ENCODE measurements at regions not wholly inside any gene's neighbourhood (a gene's known extent, or its start where the extent isn't known, plus 50 kb on each side); places are given as distances from the start of the nearest gene placed in this dataset.
A peak's percentile ranks its signal among the peaks of the same experiment; 100 is the strongest.
"Not testable (repeated sequence)": the region's sequence is repeated elsewhere in the genome, so short reads cannot be mapped to it uniquely, and the experiment has no call there.

DNA sequence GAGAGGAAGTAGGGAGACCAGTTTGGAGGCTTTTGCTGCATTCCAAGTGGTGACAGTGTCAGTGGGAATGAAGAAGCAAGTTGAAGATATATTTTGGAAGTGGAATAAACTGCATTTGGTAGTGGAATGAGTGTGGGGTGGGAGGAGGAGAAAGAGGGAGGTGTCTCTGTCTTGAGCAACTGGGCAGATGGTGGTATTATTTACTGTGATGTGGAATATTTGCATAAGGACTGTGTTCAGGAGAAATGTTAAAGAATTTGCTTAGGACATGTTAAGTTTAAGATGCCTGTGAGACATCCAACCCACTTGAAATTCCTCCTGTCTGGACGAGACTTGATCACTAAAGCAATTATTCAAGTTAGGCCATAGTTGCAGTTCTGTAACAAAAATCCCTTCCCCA, 448.9 kb upstream of the AMOT start:
- no peak for DNase-seq

DNA sequence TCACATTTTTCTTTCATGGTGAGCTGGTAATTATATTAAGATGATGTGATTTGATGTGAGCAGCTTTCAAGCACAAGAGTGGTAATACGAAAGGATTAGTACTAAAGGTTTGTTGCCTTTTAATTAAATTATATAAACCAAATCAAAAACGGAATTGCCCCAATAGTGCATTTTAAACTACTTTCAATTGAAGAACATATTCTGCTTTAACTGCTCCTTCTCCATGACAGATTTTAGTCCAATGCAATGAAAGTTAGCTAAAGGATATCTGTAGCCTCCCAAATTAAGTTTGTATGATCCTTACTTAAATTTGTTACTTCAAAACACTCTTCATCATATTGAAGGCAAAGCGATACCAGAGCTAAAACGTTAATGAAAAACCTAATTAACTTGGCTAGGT, 447.1 kb upstream of the AMOT start:
- DNase-seq, result no peak

GRCh38 chrX:113275804-113276203, 435.2 kb upstream of the AMOT start:
- DNase-seq, result no peak

DNA sequence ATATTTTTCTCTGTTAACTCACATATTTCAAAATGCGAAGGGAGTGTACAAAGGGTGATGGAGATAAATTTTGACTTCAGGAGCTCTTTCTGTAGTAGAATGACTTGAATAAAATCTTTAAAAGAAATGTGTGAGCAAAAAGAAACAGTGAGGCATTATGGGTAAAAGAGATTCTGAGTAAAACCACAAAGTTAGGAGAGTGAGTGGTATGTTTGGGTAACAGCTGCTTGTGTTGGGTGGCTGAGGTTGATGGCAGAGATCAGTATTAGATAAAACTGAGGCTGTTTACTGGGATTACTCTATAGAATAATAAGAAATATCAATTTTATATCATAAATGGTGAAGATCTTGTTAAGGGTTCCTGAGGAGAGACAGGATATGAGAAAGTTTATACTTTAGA, 434.2 kb upstream of the AMOT start:
- DNase-seq, result no peak

DNA sequence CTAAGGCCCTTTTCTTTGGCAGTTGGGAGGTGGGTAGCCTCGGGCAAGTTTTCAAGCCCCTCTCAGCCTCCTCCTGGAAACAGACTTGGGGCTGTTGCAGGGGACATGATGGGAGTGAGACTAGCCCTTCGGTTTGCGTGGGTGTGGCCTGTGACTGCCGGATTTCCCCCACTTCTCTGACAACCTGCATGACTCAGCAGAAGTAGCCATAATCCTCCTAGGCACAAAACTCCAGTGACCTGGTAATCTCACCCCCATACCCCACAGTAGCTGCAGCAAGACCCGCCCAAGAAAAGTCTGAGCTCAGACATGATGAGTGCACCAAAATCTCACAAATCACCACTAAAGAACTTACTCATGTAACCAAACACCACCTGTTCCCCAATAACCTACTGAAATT, 433.7 kb upstream of the AMOT start:
- no peak for DNase-seq

DNA sequence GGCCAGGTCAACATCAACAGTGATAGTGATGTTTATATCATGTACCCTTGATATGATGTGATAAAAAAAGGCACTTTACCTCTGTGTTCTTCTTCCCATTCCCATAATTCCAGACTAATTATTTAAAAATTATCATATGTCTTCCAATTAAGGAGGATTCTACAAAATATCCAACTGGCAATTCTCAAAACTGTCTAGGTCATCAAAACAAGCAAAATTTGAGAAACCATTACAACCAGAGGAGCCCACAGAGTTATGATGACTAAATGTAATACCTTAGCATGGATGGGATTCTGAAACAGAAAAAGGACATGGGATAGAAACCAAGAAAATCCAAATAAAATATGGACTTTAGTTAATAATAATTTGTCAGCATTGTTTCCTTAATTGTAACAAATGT, 428.6 kb upstream of the AMOT start:
- no peak for DNase-seq

DNA sequence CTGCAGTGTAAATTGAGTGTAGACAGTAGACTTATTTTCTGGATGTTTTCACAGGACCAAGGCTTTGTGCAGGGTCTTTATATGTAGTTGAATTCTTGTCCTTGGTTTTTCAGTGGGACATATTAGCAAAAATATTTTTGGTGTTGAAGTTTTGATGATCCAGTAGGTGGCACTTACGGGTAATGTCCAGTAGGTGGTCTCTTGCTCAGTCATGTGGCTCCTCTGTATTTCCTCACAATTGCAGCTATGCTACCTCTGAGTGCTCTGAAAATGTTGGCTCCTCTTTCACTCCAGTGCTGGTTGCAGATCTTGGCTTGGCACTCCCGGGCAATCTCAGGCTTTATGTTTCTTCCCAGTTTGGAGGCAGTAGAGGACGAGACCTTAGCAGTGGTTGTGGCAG, 419.8 kb upstream of the AMOT start:
- peak; percentile 1 for DNase-seq

- no peak for DNase-seq
Observed at GRCh38 chrX:113222305-113222704, 381.7 kb upstream of the AMOT start.

GRCh38 chrX:113212052-113212451, 371.4 kb upstream of the AMOT start:
- DNase-seq, result no peak

- DNase-seq, result no peak
Observed at GRCh38 chrX:113202601-113203000, 362.0 kb upstream of the AMOT start.

DNA sequence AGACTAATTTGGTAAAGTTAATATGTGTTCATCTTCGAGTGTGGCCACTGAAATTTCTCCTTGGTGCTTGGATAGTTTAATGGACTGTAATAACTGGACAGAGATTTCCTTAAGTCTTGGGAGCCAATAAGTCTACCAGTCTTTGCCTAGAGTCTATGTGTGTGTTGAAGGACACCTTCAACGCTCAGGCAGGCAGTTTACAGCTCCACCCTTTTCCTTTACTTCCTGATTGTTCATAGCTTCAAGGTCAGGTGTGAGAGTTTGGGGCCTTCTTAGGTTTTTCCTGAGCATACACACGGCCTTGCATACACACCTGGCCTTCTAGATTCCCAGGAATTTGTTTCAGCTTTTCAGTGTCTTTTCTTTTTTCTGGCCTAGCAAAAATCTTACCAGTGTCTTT, 355.3 kb upstream of the AMOT start:
- DNase-seq, result no peak

DNA sequence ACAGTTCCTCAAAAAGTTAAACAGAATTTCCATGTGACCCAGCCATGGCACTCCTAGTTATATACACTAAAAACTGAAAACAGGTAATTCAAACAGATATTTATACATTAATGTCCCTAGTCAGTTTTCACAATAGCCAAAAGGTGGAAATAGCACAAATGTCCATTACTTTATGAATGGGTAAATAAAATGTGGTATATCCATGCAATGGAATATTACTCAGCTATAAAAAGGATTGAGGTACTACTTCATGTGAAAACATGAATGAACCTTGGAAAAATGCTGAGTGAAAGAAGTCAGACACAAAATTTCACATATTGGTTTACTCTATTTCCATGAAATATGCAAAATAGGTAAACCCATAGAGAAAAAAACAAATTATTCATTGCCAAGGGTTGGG, 351.8 kb upstream of the AMOT start:
- DNase-seq, result no peak

DNA sequence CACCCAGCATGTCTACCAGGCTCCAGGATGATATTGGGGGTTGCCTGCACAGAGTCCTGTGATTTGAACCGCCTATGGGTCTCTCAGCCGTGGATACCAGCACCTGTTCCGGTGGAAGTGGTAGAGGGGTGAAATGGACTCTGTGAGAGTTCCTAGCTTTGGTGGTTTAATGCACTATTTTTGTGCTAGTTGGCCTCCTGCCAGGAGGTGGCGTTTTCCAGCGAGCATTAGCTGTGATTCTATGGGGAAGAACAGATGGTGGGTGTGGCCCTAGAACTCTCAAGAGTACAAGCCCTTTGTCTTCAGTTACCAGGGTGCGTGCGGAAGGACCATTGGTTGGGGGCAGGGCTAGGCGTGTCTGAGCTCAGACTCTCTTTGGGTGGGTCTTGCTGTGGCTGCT, 316.9 kb upstream of the AMOT start:
- no peak for DNase-seq

DNA sequence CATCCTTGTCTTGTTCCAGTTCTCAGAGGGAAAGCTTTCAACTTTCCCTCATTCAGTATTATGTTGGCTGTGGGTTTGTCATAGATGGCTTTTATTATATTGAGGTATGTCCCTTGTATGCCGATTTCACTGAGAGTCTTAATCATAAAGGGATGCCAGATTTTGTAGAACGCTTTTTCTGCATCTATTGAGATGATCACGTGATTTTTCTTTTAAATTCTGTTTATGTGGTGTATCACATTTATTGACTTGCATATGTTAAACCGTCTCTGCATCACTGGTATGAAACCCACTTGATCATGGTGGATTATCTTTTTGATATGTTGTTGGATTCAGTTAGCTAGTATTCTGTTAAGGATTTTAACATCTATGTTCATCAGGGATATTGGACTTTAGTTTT, 313.7 kb upstream of the AMOT start:
- not testable (repeated sequence) for DNase-seq

- no peak for DNase-seq
Observed at GRCh38 chrX:113136836-113137235, 296.2 kb upstream of the AMOT start.

- no peak for DNase-seq
Observed at GRCh38 chrX:113133316-113133715, 292.7 kb upstream of the AMOT start.

DNA sequence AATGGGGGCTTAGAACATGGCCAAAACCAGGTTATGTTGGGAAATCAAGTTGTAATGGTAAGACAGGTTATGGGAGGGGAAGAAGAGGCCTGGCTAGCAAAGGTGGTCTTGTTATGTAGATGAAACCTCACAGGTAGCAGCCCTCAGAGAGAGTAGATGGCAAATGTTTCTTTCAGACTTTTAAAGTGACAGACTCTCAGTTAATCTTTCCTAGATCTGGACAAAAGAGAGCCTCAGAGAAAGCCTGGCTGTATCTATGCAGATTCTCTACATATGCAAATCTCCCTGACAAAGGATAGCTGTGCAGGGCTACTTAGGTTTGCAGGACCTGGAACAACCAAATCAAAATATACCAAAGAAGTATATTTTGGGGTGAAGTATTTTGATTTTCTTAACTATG, 284.1 kb upstream of the AMOT start:
- DNase-seq, result no peak

- no peak for DNase-seq
Observed at GRCh38 chrX:113075521-113075920, 234.9 kb upstream of the AMOT start.

GRCh38 chrX:113059714-113060113, 219.1 kb upstream of the AMOT start:
- DNase-seq, result peak; percentile 2

GRCh38 chrX:113058634-113059033, 218.0 kb upstream of the AMOT start:
- no peak for DNase-seq

GRCh38 chrX:113048896-113049295, 208.3 kb upstream of the AMOT start:
- no peak for DNase-seq

GRCh38 chrX:113048480-113048879, 207.8 kb upstream of the AMOT start:
- no peak for DNase-seq

DNA sequence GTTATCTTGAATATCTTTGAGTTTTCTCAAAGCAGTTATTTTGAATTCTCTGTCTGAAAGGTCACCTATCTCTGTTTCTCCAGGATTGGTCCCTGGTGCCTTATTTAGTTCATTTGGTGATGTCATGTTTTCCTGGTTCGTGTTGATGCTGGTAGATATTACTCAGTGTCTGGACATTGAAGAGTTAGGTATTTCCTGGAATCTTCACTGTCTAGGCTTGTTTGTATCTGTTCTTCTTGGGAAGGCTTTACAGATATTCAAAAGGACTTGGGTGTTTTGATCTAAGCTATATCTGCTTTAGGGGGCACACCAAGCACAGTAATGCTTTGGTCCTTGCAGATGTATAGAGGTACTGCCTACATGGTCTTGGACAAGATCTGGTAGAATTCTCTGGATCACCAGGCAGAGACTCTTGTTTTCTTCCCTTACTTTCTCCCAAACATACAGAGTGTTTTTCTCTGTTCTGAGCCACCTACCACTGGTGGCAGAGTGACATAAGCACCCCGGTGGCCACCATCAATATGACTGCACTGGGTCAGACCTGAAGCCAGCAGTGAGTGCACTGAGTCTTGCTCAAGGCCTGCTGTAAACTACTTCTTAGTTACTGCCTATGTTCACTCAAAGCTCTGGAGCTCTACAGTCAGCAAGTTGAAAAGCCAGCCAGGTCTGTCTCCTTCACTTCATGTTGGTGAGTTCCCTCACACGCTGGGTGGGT, 193.5 kb upstream of the AMOT start:
- no peak for DNase-seq

GRCh38 chrX:113019958-113020357, 179.3 kb upstream of the AMOT start:
- DNase-seq, result no peak

- no peak for DNase-seq
Observed at GRCh38 chrX:113009837-113010236, 169.2 kb upstream of the AMOT start.

GRCh38 chrX:113009029-113009428, 168.4 kb upstream of the AMOT start:
- no peak for DNase-seq
